ENCODE measurements at regions not wholly inside any gene's neighbourhood (a gene's known extent, or its start where the extent isn't known, plus 50 kb on each side); places are given as distances from the start of the nearest gene placed in this dataset.

GRCh38 chr11:87662287-87662686 is 513.0 kb downstream of the RAB38 start:
- no peak for DNase-seq
- Histone ChIP-seq H3K27me3 (ENCODE audit: insufficient read depth, low read depth, severe bottlenecking) (no peaks in the 10 kb centered on the region), H3K9me3 (ENCODE audit: severe bottlenecking) (no peaks in the 10 kb centered on the region), H3K36me3 (no peaks in the 10 kb centered on the region), H3K4me3 (ENCODE audit: low read depth, low read length) (no peak overlapping the region), H3K27ac (no peak overlapping the region)
- TF ChIP-seq CTCF (IDR thresholded peaks at IDR 0.05; ENCODE audit: low read depth, low read length), result no peak

DNA sequence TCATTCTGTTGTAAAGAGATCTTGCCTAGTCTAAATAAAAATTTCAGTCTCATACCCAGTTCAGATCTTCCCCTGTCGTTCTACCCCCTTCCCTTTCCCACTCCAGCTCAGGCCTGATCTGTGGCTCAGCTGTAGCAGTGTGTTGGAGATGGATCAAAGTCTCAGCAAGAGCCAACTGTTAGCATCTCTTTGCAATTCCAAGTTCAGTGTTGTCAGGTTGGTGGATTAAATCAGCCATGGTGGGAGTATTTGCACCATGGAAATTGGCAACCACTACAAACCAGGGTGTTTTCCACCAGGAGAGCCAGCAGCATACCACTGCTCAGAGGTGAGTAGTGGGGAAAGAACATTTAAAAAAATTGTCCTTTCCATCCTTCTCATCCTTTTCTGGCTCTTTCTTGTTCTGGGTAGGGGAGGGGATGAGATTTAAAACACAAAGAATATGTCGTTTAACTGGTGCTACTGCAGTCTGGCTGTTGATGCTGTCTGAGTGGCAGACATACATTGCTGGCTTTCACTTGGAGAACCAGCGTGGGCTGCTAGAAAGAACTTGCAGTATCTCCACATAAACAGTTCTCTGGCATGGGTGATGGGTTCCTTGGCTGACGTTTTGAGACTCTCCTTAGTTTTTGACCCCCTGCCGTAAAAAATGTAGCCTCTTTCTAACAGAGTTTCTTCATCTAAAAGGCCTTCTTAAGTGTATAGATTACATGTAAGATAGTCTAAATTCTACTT is 514.1 kb downstream of the RAB38 start:
- no peak overlapping the region for H3K27ac ChIP-seq

GRCh38 chr11:87659807-87660206 is 515.4 kb downstream of the RAB38 start:
- H3K36me3 ChIP-seq, result no peaks in the 10 kb centered on the region
- no peak for TF ChIP-seq CTCF (IDR thresholded peaks at IDR 0.05; ENCODE audit: low read depth, low read length)
- no peak overlapping the region for H3K27ac ChIP-seq
- H3K4me3 ChIP-seq (ENCODE audit: low read depth, low read length), result no peak overlapping the region
- DNase-seq, result no peak
- no peaks in the 10 kb centered on the region for H3K9me3 ChIP-seq (ENCODE audit: severe bottlenecking)
- H3K27me3 ChIP-seq (ENCODE audit: insufficient read depth, low read depth, severe bottlenecking), result no peaks in the 10 kb centered on the region

More for the DNA sequence above, 514.1 kb downstream of the RAB38 start:
- Histone ChIP-seq H3K27me3 (ENCODE audit: insufficient read depth, low read depth, severe bottlenecking) (no peaks in the 10 kb centered on the region), H3K4me3 (ENCODE audit: low read depth, low read length) (no peak overlapping the region), H3K9me3 (ENCODE audit: severe bottlenecking) (no peaks in the 10 kb centered on the region), H3K36me3 (no peaks in the 10 kb centered on the region)
- no peak for TF ChIP-seq CTCF (IDR thresholded peaks at IDR 0.05; ENCODE audit: low read depth, low read length)
- DNase-seq, result no peak

DNA sequence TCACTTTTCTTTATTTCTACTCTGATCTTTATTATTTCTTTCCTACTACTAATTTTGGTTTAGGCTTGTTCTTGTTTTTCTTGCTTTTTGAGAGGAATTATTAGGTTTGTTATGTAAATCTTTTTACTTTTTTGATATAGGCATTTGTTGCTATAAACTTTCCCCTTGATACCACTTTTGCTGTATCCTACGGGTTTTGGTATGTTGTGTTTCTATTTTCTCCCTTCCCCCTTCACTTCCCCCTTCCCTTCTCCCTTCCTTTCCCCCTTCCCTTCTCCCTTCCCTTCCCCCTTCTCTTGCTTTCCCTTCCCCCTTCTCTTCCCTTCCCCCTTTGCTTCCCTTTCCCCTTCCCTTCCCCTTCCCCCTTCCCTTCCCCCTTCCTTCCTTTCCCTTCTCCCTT is 529.6 kb downstream of the RAB38 start:
- no peak for DNase-seq
- Histone ChIP-seq H3K4me3 (ENCODE audit: low read depth, low read length) (no peak overlapping the region), H3K36me3 (no peaks in the 10 kb centered on the region), H3K9me3 (ENCODE audit: severe bottlenecking) (no peaks in the 10 kb centered on the region), H3K27me3 (ENCODE audit: insufficient read depth, low read depth, severe bottlenecking) (no peaks in the 10 kb centered on the region), H3K27ac (no peak overlapping the region)
- TF ChIP-seq CTCF (IDR thresholded peaks at IDR 0.05; ENCODE audit: low read depth, low read length), result no peak

DNA sequence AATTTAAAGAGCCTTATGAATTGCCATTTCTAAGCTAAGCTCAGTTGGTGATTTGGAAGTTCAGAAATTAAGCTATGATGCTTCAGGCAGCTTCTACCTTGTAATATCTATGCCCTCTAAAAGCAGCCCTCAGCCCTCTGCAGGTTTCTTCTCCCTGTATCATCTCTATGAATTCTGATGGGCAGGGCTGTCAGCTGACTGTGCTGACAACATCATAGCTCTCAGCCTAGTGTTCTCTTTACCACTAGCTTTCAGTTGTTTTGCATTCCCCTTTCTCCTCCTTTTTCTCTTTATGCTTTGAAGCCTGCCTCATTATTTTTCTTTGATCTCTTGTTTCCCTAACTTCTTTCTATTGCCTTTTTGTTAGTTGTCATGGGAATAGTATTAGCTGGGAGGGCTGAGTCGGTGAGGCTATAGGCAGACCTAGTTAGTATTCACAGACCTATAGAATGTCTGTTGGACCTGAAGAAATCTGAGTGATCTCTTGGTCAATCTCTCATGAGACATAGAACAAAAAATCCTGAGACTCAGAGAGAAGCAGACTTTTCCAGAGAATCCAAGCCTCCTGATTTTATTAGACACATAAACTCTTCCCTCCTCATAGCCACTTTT is 535.4 kb downstream of the RAB38 start:
- no peak for TF ChIP-seq CTCF (IDR thresholded peaks at IDR 0.05; ENCODE audit: low read depth, low read length)
- H3K27ac ChIP-seq, result no peak overlapping the region
- DNase-seq, result no peak
- no peak overlapping the region for H3K4me3 ChIP-seq (ENCODE audit: low read depth, low read length)
- no peaks in the 10 kb centered on the region for H3K36me3 ChIP-seq
- no peaks in the 10 kb centered on the region for H3K9me3 ChIP-seq (ENCODE audit: severe bottlenecking)
- H3K27me3 ChIP-seq (ENCODE audit: insufficient read depth, low read depth, severe bottlenecking), result no peaks in the 10 kb centered on the region

All from WERI-Rb-1 (cell line).